ENCODE measurements at regions not wholly inside any gene's neighbourhood (a gene's known extent, or its start where the extent isn't known, plus 50 kb on each side); places are given as distances from the start of the nearest gene placed in this dataset.

- DNase-seq (no peak), ATAC-seq (ENCODE audit: low read depth) (no peak)
- peaks cover 9% of the 10 kb centered on the region for H3K27me3 Mint-ChIP-seq
- no peak overlapping the region for H3K4me3 Mint-ChIP-seq
- no peaks in the 10 kb centered on the region for H3K4me1 Mint-ChIP-seq
- CTCF ChIA-PET = no interaction called here
- intact Hi-C loops (cut with micrococcal nuclease) = no loop called here
- H3K36me3 Mint-ChIP-seq (ENCODE audit: low read depth) = no peaks in the 10 kb centered on the region
- TF ChIP-seq CTCF (IDR thresholded peaks at IDR 0.05) = no peak
- H3K27ac Mint-ChIP-seq = no peak overlapping the region
- POLR2A ChIA-PET = no interaction called here
- peaks cover 11% of the 10 kb centered on the region for H3K9me3 Mint-ChIP-seq
Observed at GRCh38 chr7:131724776-131725345, 168.4 kb upstream of the PODXL start.

DNA sequence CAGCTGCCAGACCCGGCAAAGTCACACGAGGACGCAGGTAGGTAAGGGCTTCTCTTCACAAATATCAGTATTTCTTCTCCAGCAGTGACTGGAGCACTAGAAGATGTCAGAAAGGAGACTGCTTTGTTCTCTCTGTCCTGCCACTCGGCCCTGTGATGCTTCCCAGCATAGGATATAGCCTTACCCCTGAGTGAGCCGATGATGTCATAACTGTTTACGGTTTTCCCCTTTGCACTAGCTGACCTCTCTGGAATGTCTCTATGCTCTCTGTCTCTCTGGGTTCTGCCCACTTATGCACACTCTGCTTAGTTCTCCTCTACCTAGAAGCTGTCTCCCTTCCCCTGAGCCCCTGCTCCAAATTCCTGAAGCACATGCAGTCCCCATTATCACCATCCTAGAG lies 167.5 kb upstream of the PODXL start:
- Mint-ChIP-seq H3K36me3 (ENCODE audit: low read depth) (no peaks in the 10 kb centered on the region), H3K4me3 (no peak overlapping the region), H3K4me1 (no peaks in the 10 kb centered on the region), H3K27me3 (peaks cover 10% of the 10 kb centered on the region), H3K9me3 (peaks cover 6% of the 10 kb centered on the region), H3K27ac (no peak overlapping the region)
- CTCF ChIA-PET = no interaction called here
- ATAC-seq (ENCODE audit: low read depth) (no peak), DNase-seq (no peak)
- intact Hi-C loops (cut with micrococcal nuclease) = no loop called here
- POLR2A ChIA-PET = no interaction called here
- TF ChIP-seq CTCF (IDR thresholded peaks at IDR 0.05) = no peak

GRCh38 chr7:131722371-131722770 lies 165.9 kb upstream of the PODXL start:
- Mint-ChIP-seq H3K9me3 (no peaks in the 10 kb centered on the region), H3K27me3 (peaks cover 10% of the 10 kb centered on the region), H3K4me1 (no peaks in the 10 kb centered on the region), H3K27ac (no peak overlapping the region), H3K36me3 (ENCODE audit: low read depth) (no peaks in the 10 kb centered on the region), H3K4me3 (no peak overlapping the region)
- TF ChIP-seq CTCF (IDR thresholded peaks at IDR 0.05) = no peak
- ATAC-seq (ENCODE audit: low read depth) = no peak
- no peak for DNase-seq
- ChIA-PET CTCF (no interaction called here), POLR2A (no interaction called here)
- intact Hi-C loops (cut with micrococcal nuclease) = no loop called here

DNA sequence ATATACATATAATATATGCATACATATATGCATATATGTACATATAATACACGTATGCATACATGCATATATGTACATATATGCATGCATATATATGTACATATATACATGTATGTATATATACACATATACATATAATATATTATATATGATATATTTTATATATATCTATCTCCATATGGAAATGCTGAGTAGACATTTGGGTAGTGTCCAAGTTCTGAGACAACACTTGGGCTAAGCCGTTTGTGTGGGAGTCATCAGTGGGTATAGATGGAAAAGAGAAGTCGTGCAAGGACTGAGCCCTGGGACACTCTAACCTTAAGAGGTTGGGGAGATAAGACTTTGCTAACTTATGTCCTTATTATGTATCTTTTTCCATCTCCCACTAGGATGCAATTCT lies 165.2 kb upstream of the PODXL start:
- intact Hi-C loops (cut with micrococcal nuclease) = no loop called here

GRCh38 chr7:131720703-131721102 lies 164.3 kb upstream of the PODXL start:
- Mint-ChIP-seq H3K27me3 (peaks cover 9% of the 10 kb centered on the region), H3K4me1 (no peaks in the 10 kb centered on the region), H3K9me3 (no peaks in the 10 kb centered on the region), H3K36me3 (ENCODE audit: low read depth) (no peaks in the 10 kb centered on the region), H3K4me3 (no peak overlapping the region), H3K27ac (no peak overlapping the region)
- ChIA-PET CTCF (no interaction called here), POLR2A (no interaction called here)
- DNase-seq (no peak), ATAC-seq (ENCODE audit: low read depth) (no peak)
- intact Hi-C loops (cut with micrococcal nuclease) = no loop called here
- TF ChIP-seq CTCF (IDR thresholded peaks at IDR 0.05) = no peak

More for the DNA sequence above, 165.2 kb upstream of the PODXL start:
- H3K27ac Mint-ChIP-seq = no peak overlapping the region
- no peak for DNase-seq
- H3K4me3 Mint-ChIP-seq = no peak overlapping the region
- no peaks in the 10 kb centered on the region for H3K36me3 Mint-ChIP-seq (ENCODE audit: low read depth)
- no peaks in the 10 kb centered on the region for H3K4me1 Mint-ChIP-seq
- H3K27me3 Mint-ChIP-seq = peaks cover 10% of the 10 kb centered on the region
- ChIA-PET POLR2A (no interaction called here), CTCF (no interaction called here)
- no peak for ATAC-seq (ENCODE audit: low read depth)
- H3K9me3 Mint-ChIP-seq = no peaks in the 10 kb centered on the region
- TF ChIP-seq CTCF (IDR thresholded peaks at IDR 0.05) = no peak
